WTC11 (cell line): ENCODE measurements at regions not wholly inside any gene's neighbourhood (a gene's known extent, or its start where the extent isn't known, plus 50 kb on each side); places are given as distances from the start of the nearest gene placed in this dataset.

Source experiments
- ATAC-seq: fragments of 200-7000 bp; cut with Tn5 transposase; 2 replicates; pipeline ENCODE4 v1.10.0; 2021; ENCODE audit warnings: mild to moderate bottlenecking, moderate library complexity
- CTCF ChIA-PET: fragments of 300-600 bp; sonication (Branson Sonifier 250); formaldehyde crosslinking; loops from one replicate; lab custom pipeline; 2021; ENCODE audit warnings: antibody characterized with exemption; lab: Charles Lee
- POLR2A ChIA-PET: fragments of 350-600 bp; sonication (Branson Sonifier 250); formaldehyde crosslinking; loops from one replicate; lab custom pipeline; 2021; ENCODE audit warnings: antibody characterized with exemption; lab: Charles Lee
- DNase-seq: peaks from one replicate; pipeline ENCODE4 v3.0.0; 2021; ENCODE audit warnings: low spot score
- H3K27ac Mint-ChIP-seq: 2 replicates; pipeline ENCODE4 v1.8.0; 2021; ENCODE audit warnings: mixed read lengths
- H3K27me3 Mint-ChIP-seq: 2 replicates; pipeline ENCODE4 v1.8.0; 2021; ENCODE audit warnings: low read depth, mild to moderate bottlenecking, moderate library complexity, mixed read lengths
- H3K36me3 Mint-ChIP-seq: 2 replicates; pipeline ENCODE4 v1.8.0; 2021; ENCODE audit warnings: mixed read lengths
- H3K4me1 Mint-ChIP-seq: 2 replicates; pipeline ENCODE4 v1.8.0; 2022; ENCODE audit warnings: mixed read lengths
- H3K4me3 Mint-ChIP-seq: 2 replicates; pipeline ENCODE4 v1.8.0; 2021; ENCODE audit warnings: mild to moderate bottlenecking, moderate library complexity, mixed read lengths
- H3K9me3 Mint-ChIP-seq: 2 replicates; pipeline ENCODE4 v1.8.0; 2021; ENCODE audit warnings: mixed read lengths
- CBFB ChIP-seq: sonication (generic); formaldehyde crosslinking; IDR thresholded peaks from 2 replicates; pipeline ENCODE4 v1.8.1; 2022; ENCODE audit warnings: mild to moderate bottlenecking, low read depth, missing genetic modification reagents
- JUN ChIP-seq: sonication (generic); formaldehyde crosslinking; IDR thresholded peaks from 2 replicates; pipeline ENCODE4 v1.8.0; 2023; ENCODE audit warnings: mild to moderate bottlenecking, missing genetic modification reagents
- MXD4 ChIP-seq: fragments of 250-450 bp; sonication (Bioruptor Pico); IDR thresholded peaks from 2 replicates; pipeline ENCODE4 v1.8.0; 2021; ENCODE audit warnings: mild to moderate bottlenecking, moderate library complexity, borderline replicate concordance
- NFATC4 ChIP-seq: fragments of 250-450 bp; sonication (Bioruptor Pico); IDR thresholded peaks from 2 replicates; pipeline ENCODE4 v1.9.0; 2021; ENCODE audit warnings: mild to moderate bottlenecking
- NFE2L1 ChIP-seq: sonication (generic); formaldehyde crosslinking; IDR thresholded peaks from 2 replicates; pipeline ENCODE4 v1.8.1; 2023; ENCODE audit warnings: missing genetic modification reagents
- NFYB ChIP-seq: sonication (generic); formaldehyde crosslinking; conservative IDR thresholded peaks from 2 replicates; pipeline ENCODE4 v1.8.0; 2022; ENCODE audit warnings: low read depth, missing genetic modification reagents
- RELA ChIP-seq: sonication (generic); formaldehyde crosslinking; IDR thresholded peaks from 2 replicates; pipeline ENCODE4 v1.8.1; 2022; ENCODE audit warnings: missing genetic modification reagents, mild to moderate bottlenecking, borderline replicate concordance
- RORB ChIP-seq: fragments of 250-450 bp; sonication (Bioruptor Pico); IDR thresholded peaks from 2 replicates; pipeline ENCODE4 v1.9.0; 2021; ENCODE audit warnings: mild to moderate bottlenecking
- ZNF121 ChIP-seq: sonication (generic); formaldehyde crosslinking; IDR thresholded peaks from 2 replicates; pipeline ENCODE4 v1.8.0; 2023; ENCODE audit warnings: missing genetic modification reagents
- ZNF232 ChIP-seq: sonication (generic); formaldehyde crosslinking; IDR thresholded peaks from 2 replicates; pipeline ENCODE4 v1.8.0; 2022; ENCODE audit warnings: mild to moderate bottlenecking, missing genetic modification reagents
- ZNF317 ChIP-seq: sonication (generic); formaldehyde crosslinking; IDR thresholded peaks from 2 replicates; pipeline ENCODE4 v1.8.1; 2023; ENCODE audit warnings: low read depth, mild to moderate bottlenecking, moderate library complexity, missing genetic modification reagents, borderline replicate concordance
- ZNF396 ChIP-seq: fragments of 250-450 bp; sonication (Bioruptor Pico); IDR thresholded peaks from 2 replicates; pipeline ENCODE4 v1.8.0; 2021; ENCODE audit warnings: mild to moderate bottlenecking, moderate library complexity, borderline replicate concordance
- TF ChIP-seq, protein P1 (sequence below): sonication (generic); formaldehyde crosslinking; IDR thresholded peaks from 2 replicates; pipeline ENCODE4 v1.8.0; 2022; ENCODE audit warnings: mild to moderate bottlenecking, missing genetic modification reagents
- TF ChIP-seq, protein P2 (sequence below): sonication (generic); formaldehyde crosslinking; IDR thresholded peaks from 2 replicates; pipeline ENCODE4 v1.8.1; 2023; ENCODE audit warnings: mild to moderate bottlenecking, missing genetic modification reagents
- TF ChIP-seq, protein P3 (sequence below): sonication (generic); formaldehyde crosslinking; IDR thresholded peaks from 2 replicates; pipeline ENCODE4 v1.8.1; 2022; ENCODE audit warnings: mild to moderate bottlenecking, moderate library complexity, missing genetic modification reagents
- TF ChIP-seq, protein P4 (sequence below): sonication (generic); formaldehyde crosslinking; IDR thresholded peaks from 2 replicates; pipeline ENCODE4 v1.8.0; 2023; ENCODE audit warnings: missing genetic modification reagents, mild to moderate bottlenecking, borderline replicate concordance
- TF ChIP-seq, protein P5 (sequence below): sonication (generic); formaldehyde crosslinking; IDR thresholded peaks from 2 replicates; pipeline ENCODE4 v1.8.0; 2022; ENCODE audit warnings: mild to moderate bottlenecking, missing genetic modification reagents
- TF ChIP-seq, protein P6 (sequence below): fragments of 200-600 bp; IDR thresholded peaks from 2 replicates; pipeline ENCODE4 v1.8.0; 2022; ENCODE audit warnings: antibody characterized with exemption
- TF ChIP-seq, protein P7 (sequence below): fragments of 250-450 bp; sonication (Bioruptor Pico); IDR thresholded peaks from 2 replicates; pipeline ENCODE4 v1.9.0; 2021; ENCODE audit warnings: mild to moderate bottlenecking, borderline replicate concordance

DNA sequence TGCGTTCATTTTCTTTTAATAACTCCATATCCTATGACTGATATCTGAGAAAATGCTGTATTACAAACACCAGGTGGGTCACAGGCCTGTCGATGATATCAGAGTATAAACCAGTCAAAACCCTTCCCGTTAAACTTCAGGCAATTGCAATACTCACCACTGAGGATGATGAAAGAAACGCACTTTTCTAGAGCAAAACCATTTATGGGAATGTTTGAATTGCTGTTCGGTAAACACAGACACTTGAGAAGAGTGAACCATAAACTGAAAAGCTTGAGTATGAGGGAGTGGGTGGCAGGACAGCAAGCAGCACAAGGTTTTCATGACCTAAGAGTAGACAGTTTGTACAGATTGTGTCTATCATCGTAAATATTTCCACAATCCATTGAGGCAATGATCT, 139.8 kb upstream of the CEP126 start:
- H3K4me3 Mint-ChIP-seq, result no peak overlapping the region
- no peak overlapping the region for H3K27ac Mint-ChIP-seq
- peaks cover 2% of the 10 kb centered on the region; the same call in 1 of the 2 replicates for H3K27me3 Mint-ChIP-seq
- H3K36me3 Mint-ChIP-seq, result peaks cover 23% of the 10 kb centered on the region
- TF ChIP-seq, protein P1, sequence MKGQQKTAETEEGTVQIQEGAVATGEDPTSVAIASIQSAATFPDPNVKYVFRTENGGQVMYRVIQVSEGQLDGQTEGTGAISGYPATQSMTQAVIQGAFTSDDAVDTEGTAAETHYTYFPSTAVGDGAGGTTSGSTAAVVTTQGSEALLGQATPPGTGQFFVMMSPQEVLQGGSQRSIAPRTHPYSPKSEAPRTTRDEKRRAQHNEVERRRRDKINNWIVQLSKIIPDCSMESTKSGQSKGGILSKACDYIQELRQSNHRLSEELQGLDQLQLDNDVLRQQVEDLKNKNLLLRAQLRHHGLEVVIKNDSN (CRISPR knock-in tag), result no peak
- no peak for TF ChIP-seq CBFB (CRISPR knock-in tag)
- no peak for TF ChIP-seq JUN (CRISPR knock-in tag)
- TF ChIP-seq, protein P2, sequence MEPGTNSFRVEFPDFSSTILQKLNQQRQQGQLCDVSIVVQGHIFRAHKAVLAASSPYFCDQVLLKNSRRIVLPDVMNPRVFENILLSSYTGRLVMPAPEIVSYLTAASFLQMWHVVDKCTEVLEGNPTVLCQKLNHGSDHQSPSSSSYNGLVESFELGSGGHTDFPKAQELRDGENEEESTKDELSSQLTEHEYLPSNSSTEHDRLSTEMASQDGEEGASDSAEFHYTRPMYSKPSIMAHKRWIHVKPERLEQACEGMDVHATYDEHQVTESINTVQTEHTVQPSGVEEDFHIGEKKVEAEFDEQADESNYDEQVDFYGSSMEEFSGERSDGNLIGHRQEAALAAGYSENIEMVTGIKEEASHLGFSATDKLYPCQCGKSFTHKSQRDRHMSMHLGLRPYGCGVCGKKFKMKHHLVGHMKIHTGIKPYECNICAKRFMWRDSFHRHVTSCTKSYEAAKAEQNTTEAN (CRISPR knock-in tag), result no peak
- no peak for TF ChIP-seq NFE2L1 (CRISPR knock-in tag)
- no peak for TF ChIP-seq RELA (CRISPR knock-in tag)
- no peak for TF ChIP-seq ZNF121 (CRISPR knock-in tag)
- no peak for TF ChIP-seq ZNF232 (CRISPR knock-in tag)
- TF ChIP-seq, protein P3, sequence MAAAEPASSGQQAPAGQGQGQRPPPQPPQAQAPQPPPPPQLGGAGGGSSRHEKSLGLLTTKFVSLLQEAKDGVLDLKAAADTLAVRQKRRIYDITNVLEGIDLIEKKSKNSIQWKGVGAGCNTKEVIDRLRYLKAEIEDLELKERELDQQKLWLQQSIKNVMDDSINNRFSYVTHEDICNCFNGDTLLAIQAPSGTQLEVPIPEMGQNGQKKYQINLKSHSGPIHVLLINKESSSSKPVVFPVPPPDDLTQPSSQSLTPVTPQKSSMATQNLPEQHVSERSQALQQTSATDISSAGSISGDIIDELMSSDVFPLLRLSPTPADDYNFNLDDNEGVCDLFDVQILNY (CRISPR knock-in tag), result no peak
- TF ChIP-seq RORB (CRISPR knock-in tag), result no peak
- peaks cover 33% of the 10 kb centered on the region for H3K9me3 Mint-ChIP-seq
- POLR2A ChIA-PET, result no interaction called here
- H3K4me1 Mint-ChIP-seq, result 0 out of 2 replicates have a peak, but pooled peaks cover 4% of the 10 kb centered on the region
- CTCF ChIA-PET, result interaction anchor here (0.6 kb wide), 1 partner anchor 270 kb away, joined by 5 read pairs; no protein-coding TSS in a partner anchor
- ATAC-seq (no peak), DNase-seq (no peak)

DNA sequence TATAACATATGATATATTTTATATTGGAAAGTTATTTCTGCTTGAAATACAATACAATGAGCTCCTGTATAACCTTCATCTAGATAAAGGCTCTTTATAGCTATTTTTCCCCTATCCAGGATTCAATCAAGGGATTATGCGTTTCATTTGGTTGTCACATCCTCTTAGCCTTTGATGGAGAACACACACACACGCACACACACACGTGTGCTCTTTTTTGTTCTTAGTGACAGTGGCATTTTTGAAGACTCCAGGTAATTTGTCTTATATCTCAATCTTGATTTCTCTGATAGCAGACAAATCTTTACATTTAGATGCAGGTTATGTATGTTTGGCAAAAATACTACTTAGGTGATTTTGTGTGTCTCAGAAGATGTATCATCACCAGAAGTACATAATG, 144.2 kb upstream of the CEP126 start:
- POLR2A ChIA-PET, result no interaction called here
- CTCF ChIA-PET, result no interaction called here
- peaks cover 32% of the 10 kb centered on the region for H3K9me3 Mint-ChIP-seq
- TF ChIP-seq NFYB (no peak), NFATC4 (CRISPR knock-in tag) (no peak), ZNF317 (CRISPR knock-in tag) (no peak), RORB (CRISPR knock-in tag) (no peak), MXD4 (no peak), ZNF396 (CRISPR knock-in tag) (no peak)
- TF ChIP-seq, protein P4, sequence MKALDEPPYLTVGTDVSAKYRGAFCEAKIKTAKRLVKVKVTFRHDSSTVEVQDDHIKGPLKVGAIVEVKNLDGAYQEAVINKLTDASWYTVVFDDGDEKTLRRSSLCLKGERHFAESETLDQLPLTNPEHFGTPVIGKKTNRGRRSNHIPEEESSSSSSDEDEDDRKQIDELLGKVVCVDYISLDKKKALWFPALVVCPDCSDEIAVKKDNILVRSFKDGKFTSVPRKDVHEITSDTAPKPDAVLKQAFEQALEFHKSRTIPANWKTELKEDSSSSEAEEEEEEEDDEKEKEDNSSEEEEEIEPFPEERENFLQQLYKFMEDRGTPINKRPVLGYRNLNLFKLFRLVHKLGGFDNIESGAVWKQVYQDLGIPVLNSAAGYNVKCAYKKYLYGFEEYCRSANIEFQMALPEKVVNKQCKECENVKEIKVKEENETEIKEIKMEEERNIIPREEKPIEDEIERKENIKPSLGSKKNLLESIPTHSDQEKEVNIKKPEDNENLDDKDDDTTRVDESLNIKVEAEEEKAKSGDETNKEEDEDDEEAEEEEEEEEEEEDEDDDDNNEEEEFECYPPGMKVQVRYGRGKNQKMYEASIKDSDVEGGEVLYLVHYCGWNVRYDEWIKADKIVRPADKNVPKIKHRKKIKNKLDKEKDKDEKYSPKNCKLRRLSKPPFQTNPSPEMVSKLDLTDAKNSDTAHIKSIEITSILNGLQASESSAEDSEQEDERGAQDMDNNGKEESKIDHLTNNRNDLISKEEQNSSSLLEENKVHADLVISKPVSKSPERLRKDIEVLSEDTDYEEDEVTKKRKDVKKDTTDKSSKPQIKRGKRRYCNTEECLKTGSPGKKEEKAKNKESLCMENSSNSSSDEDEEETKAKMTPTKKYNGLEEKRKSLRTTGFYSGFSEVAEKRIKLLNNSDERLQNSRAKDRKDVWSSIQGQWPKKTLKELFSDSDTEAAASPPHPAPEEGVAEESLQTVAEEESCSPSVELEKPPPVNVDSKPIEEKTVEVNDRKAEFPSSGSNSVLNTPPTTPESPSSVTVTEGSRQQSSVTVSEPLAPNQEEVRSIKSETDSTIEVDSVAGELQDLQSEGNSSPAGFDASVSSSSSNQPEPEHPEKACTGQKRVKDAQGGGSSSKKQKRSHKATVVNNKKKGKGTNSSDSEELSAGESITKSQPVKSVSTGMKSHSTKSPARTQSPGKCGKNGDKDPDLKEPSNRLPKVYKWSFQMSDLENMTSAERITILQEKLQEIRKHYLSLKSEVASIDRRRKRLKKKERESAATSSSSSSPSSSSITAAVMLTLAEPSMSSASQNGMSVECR, result no peak
- TF ChIP-seq, protein P5, sequence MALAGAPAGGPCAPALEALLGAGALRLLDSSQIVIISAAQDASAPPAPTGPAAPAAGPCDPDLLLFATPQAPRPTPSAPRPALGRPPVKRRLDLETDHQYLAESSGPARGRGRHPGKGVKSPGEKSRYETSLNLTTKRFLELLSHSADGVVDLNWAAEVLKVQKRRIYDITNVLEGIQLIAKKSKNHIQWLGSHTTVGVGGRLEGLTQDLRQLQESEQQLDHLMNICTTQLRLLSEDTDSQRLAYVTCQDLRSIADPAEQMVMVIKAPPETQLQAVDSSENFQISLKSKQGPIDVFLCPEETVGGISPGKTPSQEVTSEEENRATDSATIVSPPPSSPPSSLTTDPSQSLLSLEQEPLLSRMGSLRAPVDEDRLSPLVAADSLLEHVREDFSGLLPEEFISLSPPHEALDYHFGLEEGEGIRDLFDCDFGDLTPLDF (CRISPR knock-in tag), result no peak
- TF ChIP-seq, protein P6, sequence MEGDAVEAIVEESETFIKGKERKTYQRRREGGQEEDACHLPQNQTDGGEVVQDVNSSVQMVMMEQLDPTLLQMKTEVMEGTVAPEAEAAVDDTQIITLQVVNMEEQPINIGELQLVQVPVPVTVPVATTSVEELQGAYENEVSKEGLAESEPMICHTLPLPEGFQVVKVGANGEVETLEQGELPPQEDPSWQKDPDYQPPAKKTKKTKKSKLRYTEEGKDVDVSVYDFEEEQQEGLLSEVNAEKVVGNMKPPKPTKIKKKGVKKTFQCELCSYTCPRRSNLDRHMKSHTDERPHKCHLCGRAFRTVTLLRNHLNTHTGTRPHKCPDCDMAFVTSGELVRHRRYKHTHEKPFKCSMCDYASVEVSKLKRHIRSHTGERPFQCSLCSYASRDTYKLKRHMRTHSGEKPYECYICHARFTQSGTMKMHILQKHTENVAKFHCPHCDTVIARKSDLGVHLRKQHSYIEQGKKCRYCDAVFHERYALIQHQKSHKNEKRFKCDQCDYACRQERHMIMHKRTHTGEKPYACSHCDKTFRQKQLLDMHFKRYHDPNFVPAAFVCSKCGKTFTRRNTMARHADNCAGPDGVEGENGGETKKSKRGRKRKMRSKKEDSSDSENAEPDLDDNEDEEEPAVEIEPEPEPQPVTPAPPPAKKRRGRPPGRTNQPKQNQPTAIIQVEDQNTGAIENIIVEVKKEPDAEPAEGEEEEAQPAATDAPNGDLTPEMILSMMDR, result no peak
- TF ChIP-seq, protein P7, sequence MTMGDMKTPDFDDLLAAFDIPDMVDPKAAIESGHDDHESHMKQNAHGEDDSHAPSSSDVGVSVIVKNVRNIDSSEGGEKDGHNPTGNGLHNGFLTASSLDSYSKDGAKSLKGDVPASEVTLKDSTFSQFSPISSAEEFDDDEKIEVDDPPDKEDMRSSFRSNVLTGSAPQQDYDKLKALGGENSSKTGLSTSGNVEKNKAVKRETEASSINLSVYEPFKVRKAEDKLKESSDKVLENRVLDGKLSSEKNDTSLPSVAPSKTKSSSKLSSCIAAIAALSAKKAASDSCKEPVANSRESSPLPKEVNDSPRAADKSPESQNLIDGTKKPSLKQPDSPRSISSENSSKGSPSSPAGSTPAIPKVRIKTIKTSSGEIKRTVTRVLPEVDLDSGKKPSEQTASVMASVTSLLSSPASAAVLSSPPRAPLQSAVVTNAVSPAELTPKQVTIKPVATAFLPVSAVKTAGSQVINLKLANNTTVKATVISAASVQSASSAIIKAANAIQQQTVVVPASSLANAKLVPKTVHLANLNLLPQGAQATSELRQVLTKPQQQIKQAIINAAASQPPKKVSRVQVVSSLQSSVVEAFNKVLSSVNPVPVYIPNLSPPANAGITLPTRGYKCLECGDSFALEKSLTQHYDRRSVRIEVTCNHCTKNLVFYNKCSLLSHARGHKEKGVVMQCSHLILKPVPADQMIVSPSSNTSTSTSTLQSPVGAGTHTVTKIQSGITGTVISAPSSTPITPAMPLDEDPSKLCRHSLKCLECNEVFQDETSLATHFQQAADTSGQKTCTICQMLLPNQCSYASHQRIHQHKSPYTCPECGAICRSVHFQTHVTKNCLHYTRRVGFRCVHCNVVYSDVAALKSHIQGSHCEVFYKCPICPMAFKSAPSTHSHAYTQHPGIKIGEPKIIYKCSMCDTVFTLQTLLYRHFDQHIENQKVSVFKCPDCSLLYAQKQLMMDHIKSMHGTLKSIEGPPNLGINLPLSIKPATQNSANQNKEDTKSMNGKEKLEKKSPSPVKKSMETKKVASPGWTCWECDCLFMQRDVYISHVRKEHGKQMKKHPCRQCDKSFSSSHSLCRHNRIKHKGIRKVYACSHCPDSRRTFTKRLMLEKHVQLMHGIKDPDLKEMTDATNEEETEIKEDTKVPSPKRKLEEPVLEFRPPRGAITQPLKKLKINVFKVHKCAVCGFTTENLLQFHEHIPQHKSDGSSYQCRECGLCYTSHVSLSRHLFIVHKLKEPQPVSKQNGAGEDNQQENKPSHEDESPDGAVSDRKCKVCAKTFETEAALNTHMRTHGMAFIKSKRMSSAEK, result no peak
- no peak overlapping the region for H3K4me3 Mint-ChIP-seq
- DNase-seq, result no peak
- ATAC-seq, result no peak
- H3K4me1 Mint-ChIP-seq, result 0 out of 2 replicates have a peak, but pooled peaks cover 2% of the 10 kb centered on the region
- no peaks in the 10 kb centered on the region; the same call in 1 of the 2 replicates for H3K27me3 Mint-ChIP-seq
- H3K36me3 Mint-ChIP-seq, result peaks cover 13% of the 10 kb centered on the region
- no peak overlapping the region for H3K27ac Mint-ChIP-seq
